HG02884 (cell line): ENCODE measurements at regions not wholly inside any gene's neighbourhood (a gene's known extent, or its start where the extent isn't known, plus 50 kb on each side); places are given as distances from the start of the nearest gene placed in this dataset.
A peak's percentile ranks its signal among the peaks of the same experiment; 100 is the strongest.

Experiments
- ATAC-seq: cut with Tn5 transposase; IDR thresholded peaks from one replicate; pipeline ENCODE4 v1.9.1; 2021; ENCODE audit warnings: mild to moderate bottlenecking, moderate library complexity; ENCODE audit not compliant: unreplicated experiment

GRCh38 chr1:169003864-169004516 is 102.5 kb upstream of the ATP1B1 start:
- no peak for ATAC-seq

DNA sequence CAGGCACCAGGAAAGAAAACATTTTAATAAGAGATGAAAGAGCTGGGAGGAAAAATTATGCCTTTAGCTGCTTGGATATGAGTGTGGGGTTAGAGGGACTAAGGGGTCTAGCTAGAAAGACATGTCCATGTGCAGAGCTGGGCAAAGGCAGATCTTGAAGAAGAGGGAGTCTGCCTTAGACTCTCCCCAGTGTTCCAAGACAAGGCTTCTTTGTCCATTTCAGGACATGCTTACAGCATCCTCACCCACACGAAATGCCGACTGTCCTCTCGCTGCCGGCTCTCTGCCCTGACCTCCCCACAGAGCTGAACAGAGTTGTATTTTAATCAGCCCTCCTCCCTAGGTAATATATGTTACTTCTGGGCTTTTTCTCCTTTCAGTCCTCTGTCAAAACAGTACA is 100.7 kb upstream of the ATP1B1 start:
- ATAC-seq, result no peak

DNA sequence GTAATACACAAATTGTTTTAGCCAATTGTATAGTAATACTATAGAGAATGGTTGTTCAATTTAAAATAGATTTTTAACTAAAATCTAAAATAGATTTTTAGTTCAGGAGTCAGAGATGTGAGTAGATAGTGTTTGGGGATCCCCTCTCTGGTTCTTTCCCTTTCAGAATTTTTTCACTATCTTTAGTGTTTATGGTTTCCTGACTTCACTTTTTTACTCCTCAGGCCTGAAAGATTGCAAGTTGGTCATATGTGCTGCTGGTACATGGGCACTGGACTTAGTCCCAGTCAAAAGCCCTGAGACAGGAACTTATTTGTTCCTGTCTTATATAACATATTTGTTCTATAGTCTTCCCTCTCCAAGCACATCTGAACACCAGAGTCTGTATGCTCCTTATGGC is 96.8 kb upstream of the ATP1B1 start:
- ATAC-seq, result peak; percentile 44

DNA sequence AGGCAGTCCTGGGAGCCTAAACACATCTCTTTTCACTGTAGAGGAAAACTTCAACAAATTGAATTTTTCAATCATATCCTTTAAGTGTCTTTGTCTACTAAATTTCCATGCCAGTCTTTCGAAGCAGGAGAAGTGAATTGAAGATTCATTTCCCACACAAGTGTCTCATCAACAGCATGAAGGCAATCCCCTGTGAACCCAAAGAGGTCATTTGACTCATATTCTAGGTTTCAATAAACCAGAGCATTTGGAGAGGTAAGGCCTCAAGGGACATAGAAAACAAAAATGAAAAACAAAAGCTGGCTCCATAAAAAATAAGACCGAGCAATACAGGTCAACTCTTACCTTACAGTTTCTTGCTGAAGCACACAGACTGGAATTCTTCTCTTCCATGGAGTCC is 94.1 kb upstream of the ATP1B1 start:
- peak; percentile 77 for ATAC-seq

DNA sequence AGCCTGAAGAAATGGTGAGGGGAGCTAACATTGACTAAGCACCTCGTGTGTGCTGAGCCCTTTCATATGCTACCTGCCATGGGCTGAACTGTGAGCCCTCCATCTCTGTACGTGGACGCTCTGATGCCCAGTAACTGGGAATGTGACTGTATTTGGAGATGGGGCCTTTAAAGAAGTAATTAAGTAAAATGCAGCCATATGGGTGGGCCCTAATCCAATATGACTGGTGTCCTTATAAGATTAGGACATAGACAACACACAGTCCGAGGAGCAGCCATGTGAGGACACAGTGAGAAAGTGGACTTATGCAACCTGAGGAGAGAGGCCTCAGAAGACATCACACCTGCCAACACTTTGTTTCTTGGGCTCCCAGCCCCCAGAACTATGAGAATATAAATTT is 92.7 kb upstream of the ATP1B1 start:
- ATAC-seq, result no peak

DNA sequence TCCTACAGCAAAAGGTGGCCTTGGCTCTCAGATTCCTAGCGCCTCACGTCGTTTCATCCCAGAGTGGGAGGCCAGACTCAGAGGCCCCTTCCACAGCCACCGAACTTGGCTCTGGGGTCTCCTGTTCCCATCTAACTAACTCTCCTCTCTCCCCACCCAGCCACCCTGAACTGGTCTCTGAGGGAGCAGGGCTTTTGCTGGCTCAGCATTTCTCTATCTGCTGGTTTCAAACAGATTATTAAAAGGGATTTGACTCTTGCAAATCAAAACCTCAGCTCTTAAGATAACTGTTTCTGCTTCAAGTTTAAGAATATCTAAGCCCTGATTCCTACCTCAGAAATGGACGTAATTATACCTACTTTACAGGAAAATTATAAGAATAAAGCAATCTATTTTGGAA is 91.0 kb upstream of the ATP1B1 start:
- ATAC-seq, result no peak

GRCh38 chr1:169018751-169019150 is 87.7 kb upstream of the ATP1B1 start:
- no peak for ATAC-seq

GRCh38 chr1:169019419-169020058 is 87.0 kb upstream of the ATP1B1 start:
- no peak for ATAC-seq

DNA sequence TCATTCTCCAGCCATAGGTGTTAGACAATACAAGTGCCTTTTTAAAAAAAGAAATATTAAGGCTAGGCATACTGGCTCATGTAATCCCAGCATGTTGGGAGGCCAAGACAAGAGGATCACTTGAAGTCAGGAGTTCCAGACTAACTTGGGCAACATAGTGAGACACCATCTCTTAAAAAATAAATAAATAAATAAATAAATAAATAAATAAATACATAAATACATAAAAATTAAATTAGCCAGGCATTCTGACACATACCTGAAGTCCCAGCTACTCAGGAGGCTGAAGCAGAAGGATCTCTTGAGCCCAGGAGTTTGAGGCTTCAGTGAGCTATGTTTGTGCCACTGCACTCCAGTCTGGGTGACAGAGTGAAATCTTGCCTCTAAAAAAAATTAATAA is 85.8 kb upstream of the ATP1B1 start:
- no peak for ATAC-seq

GRCh38 chr1:169022648-169023047 is 83.8 kb upstream of the ATP1B1 start:
- ATAC-seq, result no peak

DNA sequence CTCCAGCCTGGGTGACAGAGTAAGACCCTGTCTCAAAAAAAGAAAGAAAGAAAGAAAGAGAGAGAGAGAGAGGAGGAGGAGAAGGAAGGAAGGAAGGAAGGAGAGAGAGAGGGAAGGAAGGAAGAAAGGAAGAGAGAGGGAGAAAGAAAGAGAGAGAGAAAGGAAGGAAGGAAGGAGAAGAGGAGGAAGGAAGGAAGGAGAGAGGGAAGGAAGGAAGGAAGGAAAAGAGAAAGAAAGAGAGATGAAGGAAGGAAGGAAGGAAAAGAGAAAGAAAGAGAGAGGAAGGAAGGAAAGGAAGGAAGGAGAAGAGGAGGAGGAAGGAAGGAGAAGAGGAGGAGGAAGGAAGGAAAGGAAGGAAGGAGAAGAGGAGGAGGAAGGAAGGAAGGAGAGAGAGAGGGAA is 82.2 kb upstream of the ATP1B1 start:
- no peak for ATAC-seq

- ATAC-seq, result peak; percentile 92
Measured at GRCh38 chr1:169024800-169025271, 81.7 kb upstream of the ATP1B1 start.

GRCh38 chr1:169025412-169025811 is 81.1 kb upstream of the ATP1B1 start:
- no peak for ATAC-seq

GRCh38 chr1:169027607-169028320 is 78.7 kb upstream of the ATP1B1 start:
- ATAC-seq, result no peak

DNA sequence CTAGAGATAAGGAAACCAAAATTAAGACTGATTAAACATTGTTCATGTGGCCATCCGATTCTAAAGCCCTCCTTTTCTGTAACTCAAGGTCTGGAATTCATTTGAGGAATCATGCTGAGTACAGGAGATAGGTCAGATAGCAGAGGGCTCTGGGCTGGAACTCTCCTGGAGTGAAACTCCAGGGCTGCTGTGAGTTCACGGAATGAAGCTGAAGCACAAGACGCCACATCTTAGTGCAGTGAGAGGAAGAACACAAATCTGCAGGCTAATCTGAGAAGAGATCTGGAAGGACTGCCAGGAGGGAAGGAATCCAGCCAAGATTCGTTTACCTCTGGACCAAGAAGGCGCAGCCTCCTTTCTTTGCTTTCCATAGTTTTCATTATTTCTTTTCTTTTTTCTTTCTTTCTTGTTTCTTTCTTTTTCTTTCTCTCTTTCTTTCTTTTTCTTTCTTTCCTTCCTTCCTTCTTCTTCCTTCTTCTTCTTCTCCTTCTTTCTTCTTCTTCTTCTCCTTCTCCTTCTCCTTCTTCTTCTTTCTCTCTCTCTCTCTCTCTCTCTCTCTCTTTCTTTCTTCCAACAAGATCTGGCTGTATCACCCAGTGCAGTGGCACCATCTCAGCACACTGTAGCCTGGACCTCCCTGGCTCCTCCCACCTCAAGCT is 74.8 kb upstream of the ATP1B1 start:
- no peak for ATAC-seq

- ATAC-seq, result no peak
Measured at GRCh38 chr1:169041366-169041765, 65.1 kb upstream of the ATP1B1 start.

GRCh38 chr1:169042377-169042776 is 64.1 kb upstream of the ATP1B1 start:
- no peak for ATAC-seq

DNA sequence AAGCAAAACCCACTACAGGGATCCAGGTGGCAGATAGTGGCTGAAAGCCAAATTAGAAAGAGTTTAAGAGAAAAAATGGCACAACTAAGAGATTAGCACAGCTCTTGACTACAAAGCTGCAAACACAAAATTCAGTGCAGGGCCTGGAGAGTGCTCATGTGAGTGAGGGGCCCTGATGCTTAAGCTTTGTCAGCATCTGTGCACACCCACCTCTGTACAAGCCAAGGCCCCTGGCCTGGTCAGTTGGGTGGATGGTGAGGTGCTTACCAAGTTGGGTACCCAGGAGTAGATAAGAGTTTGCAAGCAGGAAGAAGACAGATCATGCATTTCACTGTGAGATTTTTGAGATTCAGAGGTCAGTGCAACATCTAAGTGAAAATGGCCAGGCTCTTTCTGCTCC is 62.7 kb upstream of the ATP1B1 start:
- no peak for ATAC-seq

DNA sequence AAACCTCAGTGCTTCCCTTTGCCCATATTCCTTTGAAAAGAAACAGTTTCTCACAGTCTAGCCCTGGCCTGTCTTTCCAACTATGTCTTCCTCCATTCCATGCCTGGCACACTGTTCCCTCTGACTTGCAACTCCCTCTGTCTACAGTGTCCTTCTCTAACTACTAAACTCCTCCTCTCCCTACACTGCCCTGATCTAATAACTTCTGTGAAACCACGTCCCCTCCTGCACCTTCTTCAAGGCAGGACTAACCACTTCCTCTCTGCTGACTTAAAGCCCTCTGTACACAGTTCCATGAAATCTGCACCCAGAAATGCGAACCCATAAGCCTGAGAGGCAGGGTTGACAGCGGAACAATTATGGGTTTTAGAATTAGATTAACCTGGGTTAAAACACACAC is 62.2 kb upstream of the ATP1B1 start:
- ATAC-seq, result peak; percentile 92

DNA sequence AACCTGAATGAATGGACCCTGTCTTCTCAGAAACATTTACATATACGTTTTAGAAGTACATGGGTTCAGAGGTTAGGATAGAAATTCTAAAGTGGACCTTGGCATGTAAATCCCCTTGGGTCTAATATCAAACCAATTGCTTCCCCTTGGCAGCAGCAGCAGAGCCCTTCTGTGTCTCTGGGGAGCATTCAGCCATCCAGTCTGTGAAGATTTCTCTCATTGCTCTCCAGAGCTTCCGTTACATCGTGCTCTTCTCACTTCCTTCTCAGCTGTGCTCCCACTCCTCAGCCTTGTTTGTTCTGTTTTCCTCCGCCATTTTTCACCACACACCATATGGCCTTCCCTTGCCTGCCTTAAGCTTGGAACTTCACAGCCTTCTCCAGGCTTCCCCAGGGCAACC is 61.5 kb upstream of the ATP1B1 start:
- ATAC-seq, result no peak

- no peak for ATAC-seq
Measured at GRCh38 chr1:169046671-169047070, 59.8 kb upstream of the ATP1B1 start.

DNA sequence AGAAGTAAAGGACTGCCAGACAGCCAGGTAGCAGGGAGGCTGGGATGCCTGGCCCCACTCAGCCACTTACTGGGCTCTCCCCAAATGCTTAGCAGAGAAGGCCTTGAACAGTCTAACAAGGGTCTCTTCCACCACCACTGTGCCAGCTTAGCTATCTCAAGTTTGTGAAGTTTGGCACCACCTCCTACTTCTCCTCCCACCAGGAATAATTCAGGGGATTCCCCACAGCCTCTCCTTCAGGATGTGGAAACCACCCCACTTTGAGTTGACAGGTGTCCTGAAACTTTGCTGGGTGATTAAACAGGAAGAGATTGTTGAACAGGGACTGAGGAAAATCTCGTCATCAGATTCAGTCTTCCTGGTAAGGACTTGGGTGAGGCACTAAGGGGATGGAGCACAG is 59.4 kb upstream of the ATP1B1 start:
- ATAC-seq, result no peak
